Natural killer cell (primary cell): ENCODE measurements at regions not wholly inside any gene's neighbourhood (a gene's known extent, or its start where the extent isn't known, plus 50 kb on each side); places are given as distances from the start of the nearest gene placed in this dataset.

ENCODE experiments used
- ATAC-seq, 3 donors: fragments of 150-1000 bp in 2 of 3; fragments of 200-7000 bp in 1 of 3; cut with Tn5 transposase; 1 replicate in 1 of 3; 2 replicates in 2 of 3; pipeline ENCODE4 v1.10.0; 2021; ENCODE audit warnings: mild to moderate bottlenecking in 2 of 3, moderate library complexity in 2 of 3
- DNase-seq, 2 donors: peaks; one replicate each; pipeline versions ENCODE4 v3.0.0 to v3.0.0-alpha.2; 2013 to 2021; ENCODE audit warnings: mixed read lengths in 1 of 2
- H3K27ac ChIP-seq: one replicate; pipeline ENCODE4 v1.5.1; 2013; ENCODE audit warnings: mild to moderate bottlenecking, low read length
- H3K27me3 ChIP-seq: one replicate; pipeline ENCODE4 v1.6.1; 2013; ENCODE audit warnings: low read length; ENCODE audit not compliant: control insufficient read depth, insufficient read depth
- H3K36me3 ChIP-seq: one replicate; pipeline ENCODE4 v1.6.1; 2013; ENCODE audit warnings: low read length; ENCODE audit not compliant: control insufficient read depth, insufficient read depth
- H3K4me1 ChIP-seq: one replicate; pipeline ENCODE4 v1.6.1; 2013; ENCODE audit warnings: low read length; ENCODE audit not compliant: control insufficient read depth, insufficient read depth
- H3K4me3 ChIP-seq: one replicate; pipeline ENCODE4 v1.5.1; 2013; ENCODE audit warnings: low read length
- H3K9me3 ChIP-seq: one replicate; pipeline ENCODE4 v1.6.1; 2013; ENCODE audit warnings: low read length; ENCODE audit not compliant: control insufficient read depth, insufficient read depth
- H3K27ac Mint-ChIP-seq, 2 donors: one replicate each; pipeline ENCODE4 v1.8.0; 2022; ENCODE audit warnings: mild to moderate bottlenecking in 2 of 2, mixed read lengths in 2 of 2, moderate library complexity in 1 of 2
- H3K27me3 Mint-ChIP-seq, 2 donors: one replicate each; pipeline ENCODE4 v1.8.0; 2022; ENCODE audit warnings: low read depth in 2 of 2, mixed read lengths in 2 of 2
- H3K36me3 Mint-ChIP-seq: one replicate; pipeline ENCODE4 v1.8.0; 2022; ENCODE audit warnings: mixed read lengths
- H3K4me1 Mint-ChIP-seq, 2 donors: one replicate each; pipeline ENCODE4 v1.8.0; 2022; ENCODE audit warnings: mixed read lengths in 2 of 2
- H3K4me3 Mint-ChIP-seq: one replicate; pipeline ENCODE4 v1.8.0; 2022; ENCODE audit warnings: mild to moderate bottlenecking, moderate library complexity, mixed read lengths
- H3K9me3 Mint-ChIP-seq, 2 donors: one replicate each; pipeline ENCODE4 v1.8.0; 2022; ENCODE audit warnings: mixed read lengths in 2 of 2
- WGBS: methylation state at CpG from one replicate; pipeline ENCODE4 v1.1.7; 2013; ENCODE audit warnings: missing lambda C conversion rate; ENCODE audit not compliant: insufficient coverage; 5-methylcytosine and 5-hydroxymethylcytosine counted together
- intact Hi-C: fragments of 100-400 bp; cut with micrococcal nuclease; formaldehyde crosslinking; loops from one replicate; pipeline ENCODE4 v1.14.2; 2022
- TF ChIP-seq, protein P1 (sequence below): fragments of 200-600 bp; IDR thresholded peaks from one replicate; pipeline ENCODE4 v1.8.0; 2022; ENCODE audit warnings: antibody characterized with exemption

DNA sequence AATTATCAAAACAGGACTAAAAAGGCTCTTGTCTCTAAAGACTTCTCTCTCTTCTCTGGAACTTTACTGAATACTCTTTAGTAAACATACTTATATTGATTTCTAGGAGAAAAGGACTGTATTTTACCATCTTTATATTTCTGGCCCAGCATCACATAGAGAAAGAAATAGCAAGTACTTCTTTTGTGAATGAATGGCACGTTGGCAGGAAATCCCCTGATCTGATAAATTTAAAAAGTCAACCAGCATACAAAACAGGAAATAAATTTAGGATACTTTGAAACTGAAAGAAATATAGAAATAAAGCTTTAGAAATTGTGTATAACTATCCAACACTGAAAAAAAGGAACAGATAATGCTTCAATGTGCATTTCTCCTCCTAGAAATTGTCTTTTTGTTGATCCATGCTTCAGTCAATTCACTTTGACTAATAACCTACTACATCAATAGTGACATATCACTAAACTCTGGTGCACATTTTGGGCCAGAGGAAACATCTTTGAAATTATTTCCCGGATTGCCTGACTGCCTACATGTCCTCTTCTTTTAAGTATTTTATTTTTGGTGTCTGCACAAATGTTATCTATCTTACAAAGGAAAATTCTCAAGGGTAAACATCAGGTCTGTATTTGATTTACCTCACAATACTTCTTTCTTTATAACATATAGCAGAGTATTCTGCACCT, 183.5 kb upstream of the FSTL5 start:
- 0% methylated on average over 1 of the region's 2 CpGs for WGBS

DNA sequence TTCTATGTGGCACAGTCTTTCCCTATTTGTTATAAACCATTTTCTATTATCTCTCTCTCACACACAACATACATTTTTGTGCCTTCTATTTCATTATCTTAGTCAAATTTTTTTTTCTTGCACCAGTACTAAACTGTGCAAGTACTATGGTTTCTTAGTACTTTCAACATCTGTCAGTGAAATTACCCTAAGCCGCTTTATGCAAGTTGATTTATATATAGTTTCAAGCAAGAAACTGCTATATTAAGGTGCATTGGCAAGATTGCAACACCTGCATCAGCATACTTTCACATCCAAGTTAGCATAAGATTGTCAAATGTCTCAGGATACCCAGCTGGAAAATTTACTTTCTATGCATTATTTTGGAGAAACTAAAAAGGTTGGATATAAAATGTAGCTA, 180.2 kb upstream of the FSTL5 start:
- Mint-ChIP-seq H3K27ac (no peak overlapping the region), H3K27me3 (no peaks in the 10 kb centered on the region), H3K9me3 (peaks cover 3 to 15% of the 10 kb centered on the region in 2 donors), H3K4me3 (no peak overlapping the region), H3K4me1 (no peaks in the 10 kb centered on the region), H3K36me3 (no peaks in the 10 kb centered on the region)
- Histone ChIP-seq H3K36me3 (no peaks in the 10 kb centered on the region), H3K27me3 (no peaks in the 10 kb centered on the region), H3K4me3 (no peak overlapping the region), H3K27ac (no peak overlapping the region), H3K9me3 (no peaks in the 10 kb centered on the region), H3K4me1 (no peaks in the 10 kb centered on the region)
- DNase-seq (no peak), ATAC-seq (no peak)
- intact Hi-C loops, result no loop called here
- TF ChIP-seq, protein P1, sequence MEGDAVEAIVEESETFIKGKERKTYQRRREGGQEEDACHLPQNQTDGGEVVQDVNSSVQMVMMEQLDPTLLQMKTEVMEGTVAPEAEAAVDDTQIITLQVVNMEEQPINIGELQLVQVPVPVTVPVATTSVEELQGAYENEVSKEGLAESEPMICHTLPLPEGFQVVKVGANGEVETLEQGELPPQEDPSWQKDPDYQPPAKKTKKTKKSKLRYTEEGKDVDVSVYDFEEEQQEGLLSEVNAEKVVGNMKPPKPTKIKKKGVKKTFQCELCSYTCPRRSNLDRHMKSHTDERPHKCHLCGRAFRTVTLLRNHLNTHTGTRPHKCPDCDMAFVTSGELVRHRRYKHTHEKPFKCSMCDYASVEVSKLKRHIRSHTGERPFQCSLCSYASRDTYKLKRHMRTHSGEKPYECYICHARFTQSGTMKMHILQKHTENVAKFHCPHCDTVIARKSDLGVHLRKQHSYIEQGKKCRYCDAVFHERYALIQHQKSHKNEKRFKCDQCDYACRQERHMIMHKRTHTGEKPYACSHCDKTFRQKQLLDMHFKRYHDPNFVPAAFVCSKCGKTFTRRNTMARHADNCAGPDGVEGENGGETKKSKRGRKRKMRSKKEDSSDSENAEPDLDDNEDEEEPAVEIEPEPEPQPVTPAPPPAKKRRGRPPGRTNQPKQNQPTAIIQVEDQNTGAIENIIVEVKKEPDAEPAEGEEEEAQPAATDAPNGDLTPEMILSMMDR, result no peak
- no CpG with 5 or more reads among the region's 1 CpG for WGBS

More for the DNA sequence above, 183.5 kb upstream of the FSTL5 start:
- H3K36me3 Mint-ChIP-seq, result no peaks in the 10 kb centered on the region
- intact Hi-C loops, result no loop called here
- no peaks in the 10 kb centered on the region for H3K4me1 Mint-ChIP-seq
- Histone ChIP-seq H3K9me3 (no peaks in the 10 kb centered on the region), H3K27ac (no peak overlapping the region), H3K4me1 (no peaks in the 10 kb centered on the region), H3K27me3 (no peaks in the 10 kb centered on the region), H3K4me3 (no peak overlapping the region), H3K36me3 (no peaks in the 10 kb centered on the region)
- peaks cover 8 to 16% of the 10 kb centered on the region in 2 donors for H3K9me3 Mint-ChIP-seq
- ATAC-seq (no peak), DNase-seq (no peak)
- no peaks in the 10 kb centered on the region for H3K27me3 Mint-ChIP-seq
- H3K4me3 Mint-ChIP-seq, result no peak overlapping the region
- no peak overlapping the region for H3K27ac Mint-ChIP-seq
- TF ChIP-seq, protein P1, result no peak

DNA sequence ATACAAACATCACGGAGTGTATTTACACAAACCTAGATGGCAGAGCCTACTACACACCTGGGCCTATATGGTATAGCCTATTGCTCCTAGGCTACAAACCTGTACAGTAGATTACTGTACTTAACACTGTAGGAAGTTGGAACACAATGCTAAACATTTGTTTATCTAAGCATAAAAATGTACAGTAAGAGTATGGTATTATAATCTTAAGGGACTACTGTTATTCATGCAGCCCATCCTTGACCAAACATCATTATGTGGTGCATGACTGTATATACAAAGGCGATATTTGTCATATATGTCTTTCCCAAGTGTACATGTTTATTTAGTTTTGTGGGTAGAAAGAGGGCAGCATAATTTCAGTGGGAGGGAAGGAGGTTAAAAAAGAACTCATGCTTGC, 177.7 kb upstream of the FSTL5 start:
- Histone ChIP-seq H3K9me3 (peaks cover 8% of the 10 kb centered on the region), H3K27ac (no peak overlapping the region), H3K27me3 (no peaks in the 10 kb centered on the region), H3K4me3 (no peak overlapping the region), H3K4me1 (no peaks in the 10 kb centered on the region), H3K36me3 (no peaks in the 10 kb centered on the region)
- Mint-ChIP-seq H3K9me3 (peaks cover 5 to 20% of the 10 kb centered on the region in 2 donors), H3K36me3 (no peaks in the 10 kb centered on the region), H3K4me3 (no peak overlapping the region), H3K27ac (no peak overlapping the region), H3K27me3 (no peaks in the 10 kb centered on the region), H3K4me1 (no peaks in the 10 kb centered on the region)
- DNase-seq, result no peak
- TF ChIP-seq, protein P1, result no peak
- intact Hi-C loops, result no loop called here
- WGBS, result no CpG with 5 or more reads among the region's 2 CpGs
- no peak for ATAC-seq

DNA sequence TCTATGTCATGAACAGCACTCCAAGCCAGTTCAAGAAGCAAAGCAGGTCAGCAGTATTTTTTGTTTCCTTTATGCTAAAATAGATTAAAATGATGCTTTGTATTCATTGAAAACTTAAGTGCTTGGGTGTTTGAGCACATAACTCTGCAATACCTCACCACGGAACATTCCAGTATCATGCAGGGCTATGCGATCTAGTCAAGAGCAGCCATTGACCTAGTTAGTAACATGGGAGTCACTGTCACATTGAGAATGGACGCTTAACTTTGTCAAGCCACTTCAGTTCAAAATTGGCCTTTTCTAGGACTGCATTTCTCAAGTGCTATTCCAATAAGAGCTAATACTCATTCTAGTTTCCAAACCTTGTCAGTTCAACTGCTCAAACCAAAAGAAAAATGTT, 160.1 kb upstream of the FSTL5 start:
- Mint-ChIP-seq H3K4me3 (no peak overlapping the region), H3K36me3 (no peaks in the 10 kb centered on the region), H3K27ac (no peak overlapping the region), H3K27me3 (no peaks in the 10 kb centered on the region), H3K9me3 (peaks cover 2 to 9% of the 10 kb centered on the region in 2 donors), H3K4me1 (no peaks in the 10 kb centered on the region)
- DNase-seq (no peak), ATAC-seq (no peak)
- no peaks in the 10 kb centered on the region for H3K27me3 ChIP-seq
- H3K36me3 ChIP-seq, result no peaks in the 10 kb centered on the region
- intact Hi-C loops, result no loop called here
- no peak overlapping the region for H3K4me3 ChIP-seq
- H3K9me3 ChIP-seq, result no peaks in the 10 kb centered on the region
- no peaks in the 10 kb centered on the region for H3K4me1 ChIP-seq
- H3K27ac ChIP-seq, result no peak overlapping the region
- TF ChIP-seq, protein P1, result no peak
- 96% methylated on average over 3 of the region's 3 CpGs for WGBS
